ENCODE measurements at regions not wholly inside any gene's neighbourhood (a gene's known extent, or its start where the extent isn't known, plus 50 kb on each side); places are given as distances from the start of the nearest gene placed in this dataset.

GRCh38 chr1:58109646-58110200, 436.8 kb downstream of the OMA1 start:
- TF ChIP-seq CTCF (IDR thresholded peaks at IDR 0.05; ENCODE audit: insufficient read depth, low read length, poor library complexity, severe bottlenecking) (no peak), EZH2phosphoT487 (conservative IDR thresholded peaks at IDR 0.05; ENCODE audit: low read length) (no peak)
